Muscle layer of duodenum (tissue), 2 donors: ENCODE measurements at regions not wholly inside any gene's neighbourhood (a gene's known extent, or its start where the extent isn't known, plus 50 kb on each side); places are given as distances from the start of the nearest gene placed in this dataset.

Source experiments
- H3K27ac ChIP-seq: one replicate; pipeline ENCODE4 v1.7.0; 2013; ENCODE audit warnings: mild to moderate bottlenecking, low read length
- H3K27me3 ChIP-seq: one replicate; pipeline ENCODE4 v1.7.0; 2013; ENCODE audit warnings: low read depth, mild to moderate bottlenecking, control low read depth, low read length
- H3K36me3 ChIP-seq, 2 donors: one replicate each; pipeline ENCODE4 v1.7.0; 2013; ENCODE audit warnings: low read length in 2 of 2, control low read depth in 1 of 2, mild to moderate bottlenecking in 1 of 2; ENCODE audit not compliant: insufficient read depth in 2 of 2, control insufficient read depth in 1 of 2
- H3K4me1 ChIP-seq, 2 donors: one replicate each; pipeline ENCODE4 v1.7.0; 2013; ENCODE audit warnings: low read length in 2 of 2, mild to moderate bottlenecking in 2 of 2, control low read depth in 1 of 2, moderate library complexity in 1 of 2; ENCODE audit not compliant: insufficient read depth in 2 of 2, control insufficient read depth in 1 of 2
- H3K4me3 ChIP-seq, 2 donors: one replicate each; pipeline ENCODE4 v1.7.0; 2013; ENCODE audit warnings: low read length in 2 of 2, low read depth in 1 of 2, mild to moderate bottlenecking in 1 of 2
- H3K9me3 ChIP-seq, 2 donors: one replicate each; pipeline ENCODE4 v1.7.0; 2013; ENCODE audit warnings: low read length in 2 of 2, control low read depth in 1 of 2, mild to moderate bottlenecking in 1 of 2; ENCODE audit not compliant: control insufficient read depth in 1 of 2
- donor health status: healthy.

DNA sequence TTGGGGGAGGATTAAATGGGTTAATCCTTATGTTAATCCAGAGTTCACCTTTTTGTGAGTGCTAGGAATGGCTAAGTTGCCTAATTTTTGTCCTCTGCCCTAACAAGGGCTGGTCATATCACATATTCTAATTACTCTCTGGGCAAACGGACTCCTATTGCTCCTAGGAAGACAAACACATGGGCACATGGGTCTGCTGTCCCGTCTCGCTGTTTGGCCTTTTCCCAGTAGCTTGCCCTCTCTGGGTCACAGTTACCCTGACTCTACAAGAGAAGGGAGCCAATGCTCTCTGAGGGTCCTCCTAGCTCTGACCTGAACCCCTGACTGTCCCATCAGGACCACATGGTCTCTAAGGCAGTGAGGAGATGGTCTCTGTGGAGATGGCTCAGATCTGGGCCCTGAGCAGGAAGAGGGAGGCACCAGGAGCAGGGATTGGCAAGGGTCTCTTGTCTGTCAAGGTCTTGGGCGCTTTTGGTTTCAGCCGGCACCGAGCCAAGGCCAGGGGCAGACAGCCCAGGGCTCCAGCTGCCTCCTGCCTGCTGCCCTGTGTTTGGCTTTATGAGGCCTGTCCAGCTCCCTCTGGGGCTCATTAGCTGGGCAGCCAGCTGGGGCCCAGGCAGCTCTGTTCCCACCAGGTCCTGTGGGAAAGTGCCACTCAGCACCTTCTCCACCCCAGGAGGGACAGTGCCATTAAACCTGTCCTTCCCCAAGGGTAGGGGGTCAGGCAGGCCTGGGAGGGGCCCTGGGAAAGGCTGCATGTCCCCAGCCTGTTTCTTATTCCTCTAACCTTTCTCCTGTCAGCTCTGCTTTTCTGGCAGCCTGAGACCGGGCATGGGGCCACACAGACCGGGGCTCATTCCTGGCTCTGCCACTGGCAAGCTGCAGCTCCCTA is 559.9 kb downstream of the MN1 start:
- no peak overlapping the region for H3K4me3 ChIP-seq
- peaks cover 5 to 9% of the 10 kb centered on the region in 2 donors for H3K4me1 ChIP-seq
- H3K27ac ChIP-seq = no peak overlapping the region
- no peaks in the 10 kb centered on the region for H3K27me3 ChIP-seq
- no peaks in the 10 kb centered on the region for H3K36me3 ChIP-seq
- no peaks in the 10 kb centered on the region for H3K9me3 ChIP-seq

DNA sequence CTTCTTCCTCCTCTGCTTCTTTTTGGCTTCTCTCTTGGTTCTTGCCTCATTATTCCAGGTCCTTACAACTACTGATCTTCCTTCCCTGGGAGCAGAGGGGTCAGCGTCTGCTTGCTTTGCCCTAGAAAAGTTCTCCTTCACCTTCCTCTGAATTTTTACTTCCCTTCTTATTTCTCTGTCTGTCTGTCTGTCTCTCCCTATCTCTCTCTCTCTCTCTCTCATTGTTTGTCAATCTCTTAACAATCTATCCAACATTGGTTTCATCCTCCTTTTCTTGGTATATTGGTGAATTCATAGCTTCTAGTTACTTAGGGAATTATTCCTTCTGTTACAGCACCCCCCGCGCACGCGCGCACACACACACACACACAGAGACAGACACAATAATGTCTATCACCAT is 559.1 kb downstream of the MN1 start:
- H3K27me3 ChIP-seq = no peaks in the 10 kb centered on the region
- H3K36me3 ChIP-seq = no peaks in the 10 kb centered on the region
- H3K4me3 ChIP-seq = no peak overlapping the region
- no peak overlapping the region for H3K27ac ChIP-seq
- no peaks in the 10 kb centered on the region for H3K9me3 ChIP-seq
- H3K4me1 ChIP-seq = peaks cover 5 to 9% of the 10 kb centered on the region in 2 donors

DNA sequence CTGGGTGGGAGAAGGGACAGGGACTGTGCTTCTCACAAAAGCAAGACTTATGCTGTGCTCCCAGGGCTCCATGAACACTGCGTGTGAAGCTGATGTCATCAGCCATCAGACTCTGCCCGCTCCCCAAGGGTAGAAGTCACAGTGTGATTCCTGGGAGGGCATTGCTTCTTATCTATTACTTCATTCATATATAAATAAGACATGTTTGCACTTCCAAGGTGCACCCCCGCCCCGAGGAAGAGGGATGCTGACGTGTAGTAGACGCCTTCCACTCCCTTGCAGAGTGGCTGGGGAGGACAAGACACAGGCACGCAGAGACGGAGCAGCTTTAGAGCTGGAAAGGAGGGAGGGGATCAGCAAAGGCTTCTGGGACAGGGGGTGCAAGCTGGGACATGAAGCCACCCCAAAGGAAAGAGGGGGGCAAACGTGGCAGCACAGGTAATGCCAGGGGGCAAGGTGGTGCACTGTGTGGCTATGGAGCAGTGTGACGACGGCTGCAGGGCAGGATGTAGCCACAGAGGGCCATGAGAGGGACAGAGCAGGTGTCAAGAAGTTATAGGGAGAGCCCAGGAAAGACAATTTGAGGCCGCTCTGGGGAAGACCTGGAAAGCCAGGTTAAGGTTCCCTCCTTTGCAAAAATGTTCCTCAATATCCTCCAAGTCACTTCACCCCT is 558.5 kb downstream of the MN1 start:
- H3K36me3 ChIP-seq = no peaks in the 10 kb centered on the region
- H3K4me3 ChIP-seq = no peak overlapping the region
- H3K27ac ChIP-seq = no peak overlapping the region
- H3K4me1 ChIP-seq = peaks cover 5 to 9% of the 10 kb centered on the region in 2 donors
- H3K9me3 ChIP-seq = no peaks in the 10 kb centered on the region
- H3K27me3 ChIP-seq = no peaks in the 10 kb centered on the region

DNA sequence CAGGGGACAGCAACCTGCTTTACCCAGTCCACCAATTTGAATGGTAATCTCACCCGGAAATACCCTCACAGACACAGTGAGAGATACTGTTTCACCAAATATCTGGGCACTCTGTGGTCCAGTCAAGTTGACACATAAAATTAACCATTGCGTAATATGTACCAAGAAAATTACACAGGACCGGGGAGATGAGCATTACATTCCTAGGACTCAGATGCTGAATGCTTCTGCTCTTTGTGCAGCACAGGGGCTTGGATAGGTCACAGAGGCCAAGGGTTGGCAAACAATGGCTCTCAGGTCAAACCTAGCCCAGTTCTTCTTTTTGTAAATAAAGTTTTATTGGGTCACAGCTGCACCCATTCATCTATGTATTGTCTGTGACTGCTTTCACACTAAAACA is 557.2 kb downstream of the MN1 start:
- H3K4me1 ChIP-seq = peaks cover 0 to 3% of the 10 kb centered on the region in 2 donors
- no peak overlapping the region for H3K27ac ChIP-seq
- H3K9me3 ChIP-seq = no peaks in the 10 kb centered on the region
- H3K36me3 ChIP-seq = no peaks in the 10 kb centered on the region
- no peak overlapping the region for H3K4me3 ChIP-seq
- H3K27me3 ChIP-seq = no peaks in the 10 kb centered on the region

- Histone ChIP-seq H3K4me3 (no peak overlapping the region), H3K9me3 (no peaks in the 10 kb centered on the region), H3K36me3 (no peaks in the 10 kb centered on the region), H3K27ac (no peak overlapping the region), H3K27me3 (no peaks in the 10 kb centered on the region), H3K4me1 (no peaks in the 10 kb centered on the region)
Measured at GRCh38 chr22:27245056-27245455, 556.5 kb downstream of the MN1 start.

DNA sequence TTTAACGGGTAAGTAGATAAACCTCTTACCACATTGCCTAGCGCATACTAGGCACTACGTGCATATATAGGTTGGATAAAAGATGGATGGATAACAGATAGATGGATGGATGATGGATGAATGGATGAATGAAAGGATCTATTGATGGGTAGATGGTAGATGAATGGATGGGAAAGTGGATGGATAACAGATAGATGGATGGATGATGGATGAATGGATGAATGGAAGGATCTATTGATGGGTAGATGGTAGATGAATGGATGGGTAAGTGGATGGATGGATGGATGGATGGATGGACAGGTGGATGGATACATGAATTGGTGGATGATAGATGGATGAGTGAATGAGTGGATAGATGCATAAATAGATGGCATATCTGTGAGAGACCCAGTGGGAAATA is 555.0 kb downstream of the MN1 start:
- H3K27me3 ChIP-seq = no peaks in the 10 kb centered on the region
- no peaks in the 10 kb centered on the region for H3K4me1 ChIP-seq
- no peaks in the 10 kb centered on the region for H3K36me3 ChIP-seq
- no peak overlapping the region for H3K27ac ChIP-seq
- H3K4me3 ChIP-seq = no peak overlapping the region
- no peaks in the 10 kb centered on the region for H3K9me3 ChIP-seq

GRCh38 chr22:27247701-27248434 is 553.7 kb downstream of the MN1 start:
- no peak overlapping the region for H3K4me3 ChIP-seq
- H3K27ac ChIP-seq = no peak overlapping the region
- no peaks in the 10 kb centered on the region for H3K36me3 ChIP-seq
- no peaks in the 10 kb centered on the region for H3K27me3 ChIP-seq
- H3K4me1 ChIP-seq = no peaks in the 10 kb centered on the region
- H3K9me3 ChIP-seq = no peaks in the 10 kb centered on the region

DNA sequence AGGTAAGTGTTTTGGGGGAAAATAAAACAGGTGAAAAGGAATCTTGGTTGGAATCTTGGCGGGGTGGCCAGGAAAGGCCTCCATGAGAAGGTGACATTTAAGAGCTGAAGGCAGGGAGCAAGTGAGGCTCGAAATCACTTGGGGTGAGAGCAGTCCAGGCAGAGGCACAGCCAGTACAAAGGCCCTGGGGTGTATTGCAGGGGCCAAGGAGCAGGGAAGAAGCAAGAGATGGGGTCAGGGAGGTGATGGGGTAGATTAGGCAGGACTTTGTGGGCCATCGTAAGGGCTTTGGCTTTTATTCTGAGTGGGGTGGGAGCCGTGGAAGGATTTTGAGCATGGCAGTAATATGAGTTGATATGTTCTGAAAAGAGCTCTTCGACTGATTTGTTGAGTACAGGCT is 551.1 kb downstream of the MN1 start:
- Histone ChIP-seq H3K4me1 (no peaks in the 10 kb centered on the region), H3K36me3 (no peaks in the 10 kb centered on the region), H3K4me3 (no peak overlapping the region), H3K27ac (no peak overlapping the region), H3K27me3 (no peaks in the 10 kb centered on the region), H3K9me3 (peaks cover 5 to 8% of the 10 kb centered on the region in 2 donors)

DNA sequence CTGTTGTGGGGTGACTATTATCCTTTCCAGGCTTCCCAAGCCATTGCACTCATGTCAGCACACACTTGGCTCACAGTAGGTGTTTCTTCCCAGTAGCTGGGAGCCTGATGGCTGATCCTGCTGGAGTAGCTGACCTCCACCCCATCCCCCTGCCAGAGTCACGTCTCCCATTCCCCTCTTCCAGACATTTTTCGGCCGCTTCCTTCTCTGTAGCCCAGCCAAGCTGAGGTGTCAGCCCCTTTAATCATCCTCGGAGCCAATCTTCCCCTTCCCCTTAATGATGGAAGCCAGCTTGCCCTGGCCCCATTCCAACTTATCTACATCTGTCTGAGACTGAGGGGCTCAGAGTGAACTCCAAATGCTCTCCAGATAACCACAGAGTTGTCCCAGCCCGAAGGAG is 550.7 kb downstream of the MN1 start:
- peaks cover 10 to 13% of the 10 kb centered on the region in 2 donors for H3K9me3 ChIP-seq
- H3K27me3 ChIP-seq = no peaks in the 10 kb centered on the region
- H3K4me3 ChIP-seq = no peak overlapping the region
- H3K27ac ChIP-seq = no peak overlapping the region
- H3K4me1 ChIP-seq = no peaks in the 10 kb centered on the region
- no peaks in the 10 kb centered on the region for H3K36me3 ChIP-seq

DNA sequence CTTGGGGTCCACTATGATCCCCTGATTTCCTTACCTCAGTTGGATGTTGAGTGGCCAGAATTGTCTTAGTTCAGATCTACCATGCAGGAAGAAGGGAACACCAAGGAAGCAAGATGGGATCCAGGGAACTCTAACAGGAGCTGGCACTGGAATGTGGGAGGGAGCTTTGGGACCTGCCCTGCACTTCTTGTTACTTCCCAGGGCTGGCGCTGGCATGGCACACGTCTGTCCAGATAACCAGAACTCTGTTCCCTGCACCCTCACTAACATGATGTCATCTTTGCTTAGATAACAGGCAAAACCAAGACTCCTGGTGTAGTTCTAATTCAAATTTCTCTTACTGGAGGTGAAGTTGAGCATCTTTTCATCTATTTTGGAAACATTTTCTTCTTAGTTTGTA is 550.0 kb downstream of the MN1 start:
- H3K9me3 ChIP-seq = peaks cover 10 to 14% of the 10 kb centered on the region in 2 donors
- H3K4me1 ChIP-seq = no peaks in the 10 kb centered on the region
- H3K4me3 ChIP-seq = no peak overlapping the region
- H3K27me3 ChIP-seq = no peaks in the 10 kb centered on the region
- H3K36me3 ChIP-seq = no peaks in the 10 kb centered on the region
- H3K27ac ChIP-seq = no peak overlapping the region

DNA sequence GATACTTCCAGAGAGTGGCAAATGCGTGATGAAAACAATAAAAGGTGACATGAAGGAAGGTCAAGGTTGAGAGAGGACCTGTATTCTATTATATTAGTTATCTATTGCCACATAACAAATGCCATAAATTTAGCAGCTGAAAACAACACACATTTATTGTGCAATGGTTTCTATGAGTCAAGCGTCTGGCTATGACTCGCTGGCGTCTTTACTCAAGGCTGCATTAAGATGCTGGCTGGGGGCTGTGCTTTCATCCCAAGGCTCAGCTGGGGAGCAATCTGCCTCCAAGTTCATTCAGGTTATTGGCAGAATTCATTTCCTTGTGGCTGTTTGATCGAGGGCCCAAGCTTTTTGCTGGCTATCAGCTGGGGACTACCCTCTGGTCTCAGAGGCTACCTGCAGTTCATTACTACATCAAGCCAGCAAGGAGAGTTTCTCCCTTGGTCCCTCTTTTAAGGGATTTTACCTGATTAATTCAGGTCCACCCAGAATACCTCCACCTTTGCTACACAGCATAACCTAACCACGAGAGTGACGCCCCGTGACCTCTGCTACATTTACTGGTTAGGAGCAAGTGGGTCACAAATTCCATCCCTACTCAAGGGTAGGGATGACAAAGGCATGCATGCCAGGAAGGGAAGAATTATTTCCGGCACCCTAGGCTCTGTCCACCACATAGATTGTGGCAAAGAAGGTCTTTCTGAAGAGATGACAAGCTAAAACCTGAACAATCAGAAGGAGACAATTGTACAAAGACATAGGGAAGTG is 549.1 kb downstream of the MN1 start:
- Histone ChIP-seq H3K36me3 (no peaks in the 10 kb centered on the region), H3K4me1 (no peaks in the 10 kb centered on the region), H3K4me3 (no peak overlapping the region), H3K27me3 (no peaks in the 10 kb centered on the region), H3K27ac (no peak overlapping the region), H3K9me3 (peaks cover 10 to 14% of the 10 kb centered on the region in 2 donors)
